Caco-2 (cell line): ENCODE measurements at regions not wholly inside any gene's neighbourhood (a gene's known extent, or its start where the extent isn't known, plus 50 kb on each side); places are given as distances from the start of the nearest gene placed in this dataset.

ENCODE experiments used
- BruUV-seq: library from RNA; stranded (reverse); fragments of 400-500 nt; replicated peaks from 2 replicates; lab custom pipeline; 2021; lab: Mats Ljungman, UMichigan
- CTCF ChIA-PET: fragments of 300-600 bp; sonication (Branson Sonifier 250); formaldehyde crosslinking; loops from one replicate; lab custom pipeline; 2022; ENCODE audit warnings: antibody characterized with exemption; lab: Charles Lee
- POLR2A ChIA-PET: fragments of 300-600 bp; sonication (Branson Sonifier 250); formaldehyde crosslinking; loops from one replicate; lab custom pipeline; 2022; ENCODE audit warnings: antibody characterized with exemption; lab: Charles Lee
- DNase-seq, 2 experiments: peaks; one replicate each; pipeline versions ENCODE4 v3.0.0 to v3.0.0-alpha.2; 2020 to 2022
- H3K27me3 ChIP-seq: replicated peaks from 2 replicates; pipeline ENCODE4 v1.6.0; 2011; ENCODE audit warnings: low read length; ENCODE audit not compliant: control insufficient read depth, insufficient read depth
- H3K36me3 ChIP-seq: 2 replicates; pipeline ENCODE4 v1.5.1; 2011; ENCODE audit warnings: low read length; ENCODE audit not compliant: control insufficient read depth, insufficient read depth
- H3K4me1 ChIP-seq: fragments of 250-450 bp; sonication (Bioruptor Pico); 2 replicates; pipeline ENCODE4 v1.5.1; 2020; ENCODE audit warnings: mild to moderate bottlenecking
- H3K4me3 ChIP-seq: 2 replicates; pipeline ENCODE4 v1.5.1; 2011; ENCODE audit warnings: low read depth, mild to moderate bottlenecking, control low read depth, low read length
- H3K9me3 ChIP-seq: fragments of 250-450 bp; sonication (Bioruptor Pico); 2 replicates; pipeline ENCODE4 v1.5.1; 2020; ENCODE audit warnings: mild to moderate bottlenecking, moderate library complexity
- H3K27ac Mint-ChIP-seq: one replicate; pipeline ENCODE4 v1.8.0; 2022; ENCODE audit warnings: mixed read lengths; ENCODE audit not compliant: unreplicated experiment
- H3K27me3 Mint-ChIP-seq: one replicate; pipeline ENCODE4 v1.8.0; 2022; ENCODE audit warnings: mixed read lengths; ENCODE audit not compliant: insufficient read depth, unreplicated experiment
- H3K36me3 Mint-ChIP-seq: one replicate; pipeline ENCODE4 v1.8.0; 2022; ENCODE audit warnings: mild to moderate bottlenecking, mixed read lengths; ENCODE audit not compliant: insufficient read depth, unreplicated experiment
- H3K4me1 Mint-ChIP-seq: one replicate; pipeline ENCODE4 v1.8.0; 2022; ENCODE audit warnings: low read depth, mixed read lengths; ENCODE audit not compliant: unreplicated experiment
- H3K4me3 Mint-ChIP-seq: one replicate; pipeline ENCODE4 v1.8.0; 2022; ENCODE audit warnings: mild to moderate bottlenecking, moderate library complexity, mixed read lengths; ENCODE audit not compliant: unreplicated experiment
- H3K9me3 Mint-ChIP-seq: one replicate; pipeline ENCODE4 v1.8.0; 2022; ENCODE audit warnings: mixed read lengths; ENCODE audit not compliant: unreplicated experiment
- CTCF ChIP-seq, 2 experiments: fragments of 200-600 bp in 1 of 2; IDR thresholded peaks; 1 replicate in 1 of 2; 2 replicates in 1 of 2; pipeline versions ENCODE4 v1.5.1 to v1.8.0; 2011 to 2022; ENCODE audit warnings: antibody characterized with exemption in 1 of 2, control low read depth in 1 of 2, inconsistent platforms in 1 of 2, low read depth in 1 of 2, low read length in 1 of 2, mild to moderate bottlenecking in 1 of 2, moderate library complexity in 1 of 2; ENCODE audit not compliant: insufficient read depth in 1 of 2, severe bottlenecking in 1 of 2, unreplicated experiment in 1 of 2
- intact Hi-C: fragments of 100-400 bp; cut with micrococcal nuclease; formaldehyde crosslinking; loops from one replicate; pipeline ENCODE4 v1.10.0; 2022; ENCODE audit not compliant: unreplicated experiment

- no peaks in the 10 kb centered on the region for H3K36me3 Mint-ChIP-seq
- ChIA-PET CTCF (no interaction called here), POLR2A (no interaction called here)
- BruUV-seq = no TSS peak
- Histone ChIP-seq H3K36me3 (no peaks in the 10 kb centered on the region), H3K4me1 (no peaks in the 10 kb centered on the region; the same call in 1 of the 2 replicates), H3K9me3 (no peaks in the 10 kb centered on the region), H3K27me3 (no peaks in the 10 kb centered on the region), H3K4me3 (no peak overlapping the region)
- H3K4me3 Mint-ChIP-seq = no peak overlapping the region
- no peak for TF ChIP-seq CTCF (IDR thresholded peaks at IDR 0.05; ENCODE audit: insufficient read depth in 1 of 2, low read depth in 1 of 2, low read length in 1 of 2, severe bottlenecking in 1 of 2, unreplicated experiment in 1 of 2)
- H3K27ac Mint-ChIP-seq = no peak overlapping the region
- H3K27me3 Mint-ChIP-seq = no peaks in the 10 kb centered on the region
- DNase-seq = no peak
- intact Hi-C loops = no loop called here
- no peaks in the 10 kb centered on the region for H3K9me3 Mint-ChIP-seq
- peaks cover 5% of the 10 kb centered on the region for H3K4me1 Mint-ChIP-seq
These were observed 54.7 kb upstream of the SNX2 start for GRCh38 chr5:122719991-122720746.

- Histone ChIP-seq H3K27me3 (no peaks in the 10 kb centered on the region), H3K4me1 (no peaks in the 10 kb centered on the region), H3K36me3 (no peaks in the 10 kb centered on the region), H3K4me3 (no peak overlapping the region), H3K9me3 (no peaks in the 10 kb centered on the region)
- Mint-ChIP-seq H3K27me3 (no peaks in the 10 kb centered on the region), H3K27ac (no peak overlapping the region), H3K9me3 (no peaks in the 10 kb centered on the region), H3K36me3 (no peaks in the 10 kb centered on the region), H3K4me1 (peaks cover 2% of the 10 kb centered on the region), H3K4me3 (no peak overlapping the region)
- ChIA-PET POLR2A (no interaction called here), CTCF (no interaction called here)
- TF ChIP-seq CTCF (IDR thresholded peaks at IDR 0.05; ENCODE audit: insufficient read depth in 1 of 2, low read depth in 1 of 2, low read length in 1 of 2, severe bottlenecking in 1 of 2, unreplicated experiment in 1 of 2) = no peak
- no TSS peak for BruUV-seq
- intact Hi-C loops = no loop called here
- DNase-seq = no peak
These were observed 53.8 kb upstream of the SNX2 start for GRCh38 chr5:122721127-122721526.

- H3K27ac Mint-ChIP-seq = no peak overlapping the region
- no peaks in the 10 kb centered on the region for H3K36me3 Mint-ChIP-seq
- no peaks in the 10 kb centered on the region for H3K9me3 ChIP-seq
- BruUV-seq = no TSS peak
- no peaks in the 10 kb centered on the region for H3K9me3 Mint-ChIP-seq
- no peak for DNase-seq
- H3K27me3 Mint-ChIP-seq = no peaks in the 10 kb centered on the region
- no peak overlapping the region for H3K4me3 ChIP-seq
- no peaks in the 10 kb centered on the region for H3K4me1 ChIP-seq
- intact Hi-C loops = no loop called here
- no peaks in the 10 kb centered on the region for H3K4me1 Mint-ChIP-seq
- H3K4me3 Mint-ChIP-seq = no peak overlapping the region
- no peaks in the 10 kb centered on the region for H3K27me3 ChIP-seq
- TF ChIP-seq CTCF (IDR thresholded peaks at IDR 0.05; ENCODE audit: insufficient read depth in 1 of 2, low read depth in 1 of 2, low read length in 1 of 2, severe bottlenecking in 1 of 2, unreplicated experiment in 1 of 2) = no peak
- POLR2A ChIA-PET = no interaction called here
- H3K36me3 ChIP-seq = no peaks in the 10 kb centered on the region
- CTCF ChIA-PET = no interaction called here
These were observed 52.5 kb upstream of the SNX2 start for GRCh38 chr5:122722341-122722740.
